HCT116 (cell line): ENCODE measurements at regions not wholly inside any gene's neighbourhood (a gene's known extent, or its start where the extent isn't known, plus 50 kb on each side); places are given as distances from the start of the nearest gene placed in this dataset.
"Not testable (repeated sequence)": the region's sequence is repeated elsewhere in the genome, so short reads cannot be mapped to it uniquely, and the experiment has no call there.

Experiments used
- ATAC-seq: fragments of 200-7000 bp; cut with Tn5 transposase; 2 replicates; pipeline ENCODE4 v1.9.1; 2020; ENCODE audit warnings: mild to moderate bottlenecking, moderate library complexity
- BruUV-seq: library from RNA; stranded (reverse); fragments of 400-500 nt; replicated peaks from 2 replicates; lab custom pipeline; 2021; lab: Mats Ljungman, UMichigan
- CTCF ChIA-PET: fragments of 300-600 bp; sonication (Branson Sonifier 250); formaldehyde crosslinking; loops from one replicate; lab custom pipeline; 2021; ENCODE audit warnings: antibody characterized with exemption; lab: Charles Lee
- POLR2A ChIA-PET: fragments of 300-600, 350-600 bp; sonication (Branson Sonifier 250); formaldehyde crosslinking; loops from one replicate; lab custom pipeline; 2021; ENCODE audit warnings: antibody characterized with exemption; lab: Charles Lee
- RAD21 ChIA-PET, 2 experiments: fragments of 300-600 bp; sonication (Branson Sonifier 250); formaldehyde crosslinking; loops; one replicate each; lab custom pipeline; 2023; ENCODE audit warnings: low total read pairs in 2 of 2; ENCODE audit not compliant: uncharacterized antibody in 2 of 2, unreplicated experiment in 2 of 2, low non-redundant PET in 1 of 2; lab: Charles Lee
- DNase-seq: peaks from one replicate; pipeline ENCODE4 v3.0.0-alpha.2; 2010; ENCODE audit warnings: low read depth, low spot score
- H2AFZ ChIP-seq: fragments of 200-600 bp; shearing (Covaris generic), sonication (generic); 2 replicates; pipeline ENCODE4 v1.6.1; 2017; ENCODE audit warnings: low read depth, mixed run types, mixed read lengths, antibody characterized with exemption, low read length; ENCODE audit not compliant: poor library complexity, severe bottlenecking
- H3K27ac ChIP-seq: 2 replicates; pipeline ENCODE4 v1.5.1; 2012; ENCODE audit warnings: low read depth, low read length
- H3K27me3 ChIP-seq: fragments of 200-600 bp; sonication (generic); 2 replicates; pipeline ENCODE4 v1.6.1; 2016; ENCODE audit warnings: mixed run types, low read length, mixed read lengths; ENCODE audit not compliant: insufficient read depth
- H3K36me3 ChIP-seq, 2 experiments: fragments of 200-500 bp in 1 of 2; fragments of 200-600 bp in 1 of 2; sonication (Bioruptor generic) in 1 of 2; sonication (generic) in 1 of 2; 2 replicates each; pipeline versions ENCODE4 v1.5.1 to v1.6.1; 2014 to 2016; ENCODE audit warnings: low read length in 2 of 2, inconsistent platforms in 1 of 2, mixed read lengths in 1 of 2, mixed run types in 1 of 2; ENCODE audit not compliant: insufficient read depth in 2 of 2, control insufficient read depth in 1 of 2
- H3K4me1 ChIP-seq, 2 experiments: fragments of 200-600 bp in 1 of 2; sonication (generic) in 1 of 2; 2 replicates each; pipeline versions ENCODE4 v1.5.1 to v1.6.1; 2012 to 2017; ENCODE audit warnings: low read length in 2 of 2, inconsistent platforms in 1 of 2, mild to moderate bottlenecking in 1 of 2, mixed read lengths in 1 of 2, mixed run types in 1 of 2, moderate library complexity in 1 of 2; ENCODE audit not compliant: insufficient read depth in 2 of 2, control insufficient read depth in 1 of 2
- H3K4me2 ChIP-seq: fragments of 200-600 bp; sonication (generic); 2 replicates; pipeline ENCODE4 v1.6.1; 2017; ENCODE audit warnings: mixed run types, low read length, mixed read lengths
- H3K4me3 ChIP-seq, 2 experiments: fragments of 200-600 bp in 1 of 2; sonication (generic) in 1 of 2; replicated peaks in 1 of 2; 2 replicates each; pipeline ENCODE4 v1.5.1; 2011 to 2016; ENCODE audit warnings: low read length in 2 of 2, control low read depth in 1 of 2, low read depth in 1 of 2, mild to moderate bottlenecking in 1 of 2, mixed read lengths in 1 of 2, mixed run types in 1 of 2
- H3K79me2 ChIP-seq: fragments of 200-600 bp; sonication (generic); 2 replicates; pipeline ENCODE4 v1.6.1; 2017; ENCODE audit warnings: mild to moderate bottlenecking, mixed run types, low read length, moderate library complexity, mixed read lengths; ENCODE audit not compliant: insufficient read depth
- H3K9ac ChIP-seq: fragments of 200-600 bp; sonication (generic); 2 replicates; pipeline ENCODE4 v1.6.1; 2016; ENCODE audit warnings: low read length, mixed read lengths
- H3K9me2 ChIP-seq: fragments of 200-600 bp; sonication (generic), shearing (Covaris generic); 2 replicates; pipeline ENCODE4 v1.6.1; 2017; ENCODE audit warnings: mixed run types, mild to moderate bottlenecking, moderate library complexity; ENCODE audit not compliant: insufficient read depth
- H3K9me3 ChIP-seq, 2 experiments: fragments of 200-500 bp in 1 of 2; fragments of 200-600 bp in 1 of 2; sonication (Bioruptor generic) in 1 of 2; sonication (generic) in 1 of 2; 2 replicates each; pipeline ENCODE4 v1.6.1; 2014 to 2017; ENCODE audit warnings: low read length in 2 of 2, mixed read lengths in 2 of 2, inconsistent platforms in 1 of 2, low read depth in 1 of 2, mild to moderate bottlenecking in 1 of 2, mixed run types in 1 of 2, moderate library complexity in 1 of 2; ENCODE audit not compliant: control insufficient read depth in 1 of 2, insufficient read depth in 1 of 2
- H4K20me1 ChIP-seq: fragments of 200-600 bp; sonication (generic), shearing (Covaris generic); 2 replicates; pipeline ENCODE4 v1.6.1; 2017; ENCODE audit warnings: mixed run types, mild to moderate bottlenecking, moderate library complexity; ENCODE audit not compliant: insufficient read depth
- EZH2 ChIP-seq: fragments of 200-600 bp; sonication (generic); IDR thresholded peaks from 2 replicates; pipeline ENCODE4 v1.6.1; 2017; ENCODE audit warnings: antibody characterized with exemption, mixed run types
- POLR2A ChIP-seq: IDR thresholded peaks from 2 replicates; pipeline ENCODE4 v1.7.0; 2011; ENCODE audit warnings: borderline replicate concordance; ENCODE audit not compliant: insufficient read depth, insufficient read length; ENCODE audit errors: extremely low read depth
- POLR2AphosphoS5 ChIP-seq: IDR thresholded peaks from 2 replicates; pipeline ENCODE4 v1.6.1; 2011; ENCODE audit warnings: mild to moderate bottlenecking, low read depth, low read length, moderate library complexity
- RAD21 ChIP-seq: IDR thresholded peaks from 2 replicates; pipeline ENCODE4 v1.6.1; 2012; ENCODE audit warnings: low read depth, mild to moderate bottlenecking
- SRF ChIP-seq: IDR thresholded peaks from 2 replicates; pipeline ENCODE4 v1.6.1; 2012; ENCODE audit warnings: low read depth
- TCF7L2 ChIP-seq: IDR thresholded peaks from 2 replicates; pipeline ENCODE4 v1.7.0; 2011; ENCODE audit warnings: borderline replicate concordance, inconsistent platforms; ENCODE audit not compliant: insufficient read depth, insufficient read length; ENCODE audit errors: extremely low read depth
- ZNF274 ChIP-seq: fragments of 200-500 bp; sonication (Bioruptor generic); IDR thresholded peaks from 2 replicates; pipeline ENCODE4 v1.6.1; 2014; ENCODE audit warnings: mild to moderate bottlenecking, low read depth, low read length, inconsistent platforms
- intact Hi-C: fragments of 100-400 bp; cut with micrococcal nuclease; formaldehyde crosslinking; loops from 2 replicates; pipeline ENCODE4 v1.10.0; 2022
- TF ChIP-seq, protein P1 (sequence below): IDR thresholded peaks from 2 replicates; pipeline ENCODE4 v1.6.1; 2012
- TF ChIP-seq, protein P2 (sequence below): IDR thresholded peaks from 2 replicates; pipeline ENCODE4 v1.6.1; 2012

DNA sequence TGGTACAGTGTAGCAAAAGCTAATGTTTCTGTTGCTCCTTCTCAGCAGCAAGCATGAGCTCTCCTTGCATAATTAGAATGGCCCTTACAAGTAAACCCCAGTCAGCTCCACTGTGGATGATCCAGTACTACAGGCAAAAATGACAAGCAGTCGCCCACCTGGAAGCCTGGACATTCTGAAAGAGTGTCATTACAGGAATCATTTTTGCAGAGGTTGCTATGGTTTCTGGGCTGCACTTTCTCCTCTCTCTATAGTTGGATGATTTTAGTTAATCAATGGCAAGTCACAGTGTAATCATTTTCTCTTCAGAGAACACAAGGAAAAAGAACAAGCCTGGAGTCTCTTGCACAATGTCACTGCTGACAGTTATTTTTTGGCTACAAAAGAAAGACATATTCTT lies 102.9 kb upstream of the MYO3A start:
- CTCF ChIA-PET: no interaction called here
- POLR2A ChIA-PET: no interaction called here
- Histone ChIP-seq H3K9me3 (no peaks in the 10 kb centered on the region), H3K4me2 (no peak overlapping the region), H3K4me1 (no peaks in the 10 kb centered on the region), H3K36me3 (no peaks in the 10 kb centered on the region), H3K9ac (no peak overlapping the region), H2AFZ (no peak overlapping the region), H3K4me3 (no peak overlapping the region), H3K79me2 (no peaks in the 10 kb centered on the region), H3K9me2 (no peaks in the 10 kb centered on the region), H3K27me3 (peaks cover 18% of the 10 kb centered on the region), H3K27ac (no peak overlapping the region), H4K20me1 (no peaks in the 10 kb centered on the region)
- RAD21 ChIA-PET: no interaction called here
- ATAC-seq (no peak), DNase-seq (no peak)
- intact Hi-C loops: no loop called here
- no peak for TF ChIP-seq ZNF274
- no TSS peak for BruUV-seq

DNA sequence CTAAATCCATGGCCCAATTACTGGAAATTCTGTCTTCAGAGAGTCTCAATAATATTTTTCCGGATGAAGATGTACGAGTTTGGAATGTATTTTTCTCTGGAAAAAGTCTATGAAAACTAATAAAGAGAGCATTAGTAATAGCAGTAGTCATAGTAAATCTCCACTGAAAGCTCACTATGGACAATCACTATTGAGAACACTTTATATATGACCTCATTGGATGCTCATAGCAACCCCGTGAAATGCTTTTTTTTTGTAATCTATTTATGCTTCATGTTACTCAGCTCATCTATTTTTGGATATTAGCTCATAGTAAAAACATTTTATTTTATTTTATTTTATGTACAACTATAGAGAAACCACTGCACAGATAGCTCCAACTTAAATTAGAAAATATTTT lies 94.3 kb upstream of the MYO3A start:
- Histone ChIP-seq H4K20me1 (no peaks in the 10 kb centered on the region), H3K9ac (no peak overlapping the region), H3K4me2 (no peak overlapping the region), H3K36me3 (no peaks in the 10 kb centered on the region), H3K27ac (no peak overlapping the region), H3K4me3 (no peak overlapping the region), H3K9me3 (no peaks in the 10 kb centered on the region), H3K27me3 (peaks cover 32% of the 10 kb centered on the region), H3K9me2 (no peaks in the 10 kb centered on the region), H3K79me2 (no peaks in the 10 kb centered on the region), H2AFZ (no peak overlapping the region), H3K4me1 (no peaks in the 10 kb centered on the region)
- DNase-seq (no peak), ATAC-seq (no peak)
- no TSS peak for BruUV-seq
- ChIA-PET RAD21 (no interaction called here), CTCF (no interaction called here)
- intact Hi-C loops: no loop called here
- TF ChIP-seq RAD21: no peak
- TF ChIP-seq, protein P1, sequence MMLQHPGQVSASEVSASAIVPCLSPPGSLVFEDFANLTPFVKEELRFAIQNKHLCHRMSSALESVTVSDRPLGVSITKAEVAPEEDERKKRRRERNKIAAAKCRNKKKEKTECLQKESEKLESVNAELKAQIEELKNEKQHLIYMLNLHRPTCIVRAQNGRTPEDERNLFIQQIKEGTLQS: no peak
- TF ChIP-seq POLR2AphosphoS5: no peak
- TF ChIP-seq SRF: no peak
- no peak for TF ChIP-seq TCF7L2
- no peak for TF ChIP-seq POLR2A
- TF ChIP-seq EZH2: no peak
- TF ChIP-seq, protein P2, sequence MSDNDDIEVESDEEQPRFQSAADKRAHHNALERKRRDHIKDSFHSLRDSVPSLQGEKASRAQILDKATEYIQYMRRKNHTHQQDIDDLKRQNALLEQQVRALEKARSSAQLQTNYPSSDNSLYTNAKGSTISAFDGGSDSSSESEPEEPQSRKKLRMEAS: no peak
- TF ChIP-seq, all 23 proteins: peak for 0
- POLR2A ChIA-PET: no interaction called here

DNA sequence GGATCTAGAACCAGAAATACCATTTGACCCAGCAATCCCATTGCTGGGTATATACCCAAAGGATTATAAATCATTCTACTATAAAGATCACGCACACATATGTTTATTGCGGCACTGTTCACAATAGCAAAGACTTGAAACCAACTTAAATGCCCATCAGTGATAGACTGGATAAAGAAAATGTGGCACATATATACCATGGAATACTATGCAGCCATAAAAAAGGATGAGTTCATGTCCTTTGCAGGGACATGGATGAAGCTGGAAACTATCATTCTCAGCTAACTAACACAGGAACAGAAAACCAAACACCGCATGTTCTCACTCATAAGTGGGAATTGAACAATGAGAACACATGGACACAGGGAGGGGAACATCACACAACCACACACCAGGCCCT lies 93.2 kb upstream of the MYO3A start:
- H3K9me2 ChIP-seq, CTCF ChIA-PET, DNase-seq, H3K9me3 ChIP-seq, H3K4me1 ChIP-seq, H3K79me2 ChIP-seq, H2AFZ ChIP-seq, H3K36me3 ChIP-seq, H3K4me3 ChIP-seq, H3K4me2 ChIP-seq, BruUV-seq, H4K20me1 ChIP-seq, RAD21 ChIA-PET, intact Hi-C loops, H3K27ac ChIP-seq, POLR2A ChIA-PET, ATAC-seq, H3K9ac ChIP-seq: not testable (repeated sequence)
- peaks cover 37% of the 10 kb centered on the region for H3K27me3 ChIP-seq
